GM19023 (cell line): ENCODE measurements at regions not wholly inside any gene's neighbourhood (a gene's known extent, or its start where the extent isn't known, plus 50 kb on each side); places are given as distances from the start of the nearest gene placed in this dataset.
"Not testable (repeated sequence)": the region's sequence is repeated elsewhere in the genome, so short reads cannot be mapped to it uniquely, and the experiment has no call there.

Experiments used
- ATAC-seq: cut with Tn5 transposase; IDR thresholded peaks from one replicate; pipeline ENCODE4 v1.9.1; 2021; ENCODE audit warnings: mild to moderate bottlenecking, moderate library complexity; ENCODE audit not compliant: unreplicated experiment

DNA sequence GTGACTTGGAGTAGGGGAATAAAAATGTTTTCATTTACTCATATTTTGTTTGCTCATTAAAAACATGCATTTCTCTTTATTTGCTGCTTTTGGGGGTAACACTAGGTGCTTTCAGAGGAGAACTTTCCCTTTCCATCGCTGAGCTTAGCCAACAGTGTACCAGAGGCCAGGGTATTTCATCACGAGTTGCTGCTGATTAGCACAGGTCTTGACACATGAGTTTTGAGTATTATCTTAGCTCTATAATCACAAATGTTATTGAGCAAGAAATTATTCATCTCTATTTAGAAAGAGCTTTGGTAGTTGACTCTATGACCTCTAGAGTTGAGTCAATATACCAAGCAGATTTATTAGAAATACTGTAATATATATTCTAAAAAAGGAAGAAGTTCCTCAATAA lies 375.9 kb downstream of the NXPH1 start:
- ATAC-seq: no peak

DNA sequence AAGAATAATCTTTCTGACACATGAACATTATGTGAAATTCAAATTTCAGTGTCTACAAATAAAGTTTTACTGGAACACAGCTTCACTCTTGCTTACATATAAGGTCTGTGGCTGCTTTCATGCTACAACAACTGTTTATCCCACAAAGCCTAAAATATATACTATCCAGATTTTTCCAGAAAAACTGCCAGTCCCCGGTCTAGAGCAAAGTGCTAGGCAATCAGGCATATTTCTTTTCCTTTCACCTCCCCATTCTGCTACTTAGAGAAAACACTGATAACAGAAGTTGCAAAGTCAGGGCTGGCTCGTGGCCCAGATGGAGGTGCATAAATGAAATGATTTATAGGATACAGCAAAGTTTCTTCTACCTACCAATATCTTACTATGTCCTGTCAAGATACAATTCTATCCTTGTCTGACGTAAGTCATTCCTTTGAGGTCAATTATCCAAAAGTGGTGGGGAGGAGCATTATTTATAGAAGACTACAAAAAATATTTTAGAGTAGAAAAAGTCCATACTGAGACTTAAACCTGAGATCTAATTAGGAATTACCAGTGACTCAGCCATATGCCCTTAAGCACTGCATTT lies 384.1 kb downstream of the NXPH1 start:
- ATAC-seq: no peak

DNA sequence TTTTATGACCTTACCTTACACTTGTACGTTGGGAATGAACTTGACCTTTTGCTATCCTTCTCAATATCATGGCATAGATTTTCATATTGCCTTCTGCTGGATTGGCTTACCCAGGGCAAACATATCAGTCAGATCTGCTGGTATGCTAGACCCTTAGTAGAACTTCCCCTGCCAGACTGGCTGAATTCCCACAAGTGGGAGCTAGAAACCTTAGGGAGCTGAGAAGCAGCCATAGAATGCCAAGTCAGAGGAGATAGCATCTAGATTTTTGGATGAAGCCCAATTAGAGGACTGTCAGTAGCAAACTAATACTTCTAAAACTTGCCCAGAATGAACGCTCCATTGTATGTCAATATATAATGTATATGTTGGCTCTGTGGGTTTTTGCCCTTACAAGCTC lies 385.0 kb downstream of the NXPH1 start:
- no peak for ATAC-seq

- no peak for ATAC-seq
Observed at GRCh38 chr7:8822595-8822994, 389.2 kb downstream of the NXPH1 start.

- no peak for ATAC-seq
Observed at GRCh38 chr7:8823486-8823885, 390.1 kb downstream of the NXPH1 start.

DNA sequence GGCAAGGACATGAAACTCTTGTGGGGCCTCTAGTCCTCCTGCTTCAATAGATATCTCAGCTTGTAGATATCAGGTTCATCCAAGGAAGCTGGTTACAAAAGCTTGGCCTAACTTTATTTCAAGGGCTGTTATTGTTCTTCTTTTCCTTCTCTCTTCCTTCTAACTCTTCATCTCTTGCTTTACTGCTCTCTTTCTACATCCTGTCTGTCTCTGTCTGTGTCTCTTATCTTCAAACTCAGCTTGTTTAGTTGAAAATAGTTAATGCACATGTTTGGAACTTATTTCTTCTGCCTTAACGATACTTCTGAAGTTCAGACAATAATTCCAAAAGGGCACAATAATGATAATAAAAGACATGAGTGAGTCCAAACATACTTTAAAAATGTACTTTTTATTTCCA lies 393.9 kb downstream of the NXPH1 start:
- no peak for ATAC-seq

DNA sequence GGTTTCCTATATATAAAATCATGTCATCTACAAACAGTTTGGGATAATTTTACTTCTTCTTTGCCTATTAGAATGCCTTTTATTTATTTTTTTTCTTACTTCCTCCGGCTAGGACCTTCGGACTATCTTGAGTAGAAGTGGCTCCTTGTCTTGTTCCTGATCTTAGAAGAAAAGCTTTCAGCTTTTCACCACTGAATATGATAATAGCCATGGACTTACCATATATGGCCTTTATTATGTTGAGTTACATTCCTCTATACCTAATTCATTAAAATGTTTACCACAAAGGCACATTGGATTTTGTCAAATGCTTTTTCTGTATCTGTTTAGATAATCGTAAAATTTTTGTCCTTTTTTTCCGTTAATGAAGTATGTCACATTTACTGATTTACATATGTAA lies 395.7 kb downstream of the NXPH1 start:
- ATAC-seq: no peak

DNA sequence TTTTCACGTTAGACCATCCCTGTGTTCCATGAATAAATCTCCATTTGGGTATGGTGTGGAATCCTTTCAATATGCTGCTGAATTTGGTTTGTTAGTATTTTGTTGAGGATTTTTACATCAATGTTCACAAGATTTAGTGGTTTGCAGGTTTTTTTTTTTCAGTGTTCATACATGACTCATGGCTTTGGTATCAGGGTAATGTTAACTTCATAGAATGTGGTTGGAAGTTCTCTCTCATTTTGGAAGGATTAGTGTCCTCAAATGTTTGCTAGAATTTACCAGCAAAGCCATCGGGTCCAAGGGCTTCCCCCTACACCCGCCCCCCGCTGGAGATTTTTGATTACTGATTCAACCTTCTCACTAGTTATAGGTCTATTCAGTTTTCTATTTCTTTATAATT lies 398.0 kb downstream of the NXPH1 start:
- ATAC-seq: no peak

GRCh38 chr7:8833355-8833754 lies 399.9 kb downstream of the NXPH1 start:
- ATAC-seq: no peak

DNA sequence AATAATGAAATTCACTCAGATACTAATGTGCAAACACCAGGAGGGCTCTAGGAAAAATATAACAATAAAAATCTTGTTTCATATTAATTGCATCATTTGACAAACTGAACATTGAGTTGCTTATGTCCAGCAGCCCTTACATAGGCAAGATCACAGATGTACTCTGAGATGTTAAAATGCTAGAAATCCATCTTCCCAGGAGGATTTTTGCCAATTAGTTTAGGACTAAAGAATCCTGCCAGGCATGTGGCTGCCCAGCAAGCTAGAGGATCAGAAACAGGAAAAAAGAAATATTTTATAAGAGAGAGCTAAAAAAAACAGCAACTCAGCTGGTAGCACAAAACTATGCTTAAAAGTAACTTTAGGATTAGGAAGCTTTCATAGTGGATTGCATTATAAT lies 407.8 kb downstream of the NXPH1 start:
- ATAC-seq: no peak

DNA sequence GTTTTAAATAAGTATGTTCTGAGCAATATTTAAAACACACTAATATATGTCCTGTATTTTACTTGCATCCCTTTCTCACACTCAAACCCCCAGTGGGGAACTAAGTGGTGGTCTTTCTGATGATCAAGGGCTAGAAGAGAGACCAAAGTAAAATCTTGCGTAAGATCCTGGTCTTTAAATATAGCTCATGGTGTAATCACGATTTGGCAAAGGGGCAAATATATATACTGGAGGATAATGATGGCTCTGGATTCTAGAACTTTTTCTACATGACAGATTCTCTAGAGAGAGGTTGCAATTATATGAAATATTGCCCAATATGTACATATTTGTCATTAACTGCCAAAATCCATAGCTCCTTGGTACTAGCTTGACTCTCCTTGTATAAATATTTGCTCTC lies 438.3 kb downstream of the NXPH1 start:
- no peak for ATAC-seq

DNA sequence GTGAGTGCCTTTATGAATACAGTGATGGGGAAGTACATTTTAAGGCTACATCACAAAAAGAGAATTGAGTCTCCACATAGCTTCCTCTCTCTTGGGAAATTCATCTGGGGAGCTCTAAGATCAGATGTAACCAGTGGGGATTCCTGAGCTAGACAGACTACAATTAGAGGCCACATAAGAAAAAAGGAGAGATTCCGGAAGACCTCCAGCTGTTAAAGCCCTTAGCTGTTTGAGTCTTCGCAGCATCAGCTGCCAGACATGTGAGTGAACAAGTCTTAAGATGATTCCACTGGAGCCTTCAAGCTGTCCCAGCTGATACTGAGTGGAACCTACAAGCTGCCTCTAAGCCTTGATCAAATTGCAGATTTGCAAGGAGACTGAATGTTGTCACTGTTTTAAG lies 448.5 kb downstream of the NXPH1 start:
- no peak for ATAC-seq

GRCh38 chr7:8885480-8886000 lies 452.1 kb downstream of the NXPH1 start:
- ATAC-seq: no peak

- ATAC-seq: not testable (repeated sequence)
Observed at GRCh38 chr7:8890346-8890745, 456.9 kb downstream of the NXPH1 start.

DNA sequence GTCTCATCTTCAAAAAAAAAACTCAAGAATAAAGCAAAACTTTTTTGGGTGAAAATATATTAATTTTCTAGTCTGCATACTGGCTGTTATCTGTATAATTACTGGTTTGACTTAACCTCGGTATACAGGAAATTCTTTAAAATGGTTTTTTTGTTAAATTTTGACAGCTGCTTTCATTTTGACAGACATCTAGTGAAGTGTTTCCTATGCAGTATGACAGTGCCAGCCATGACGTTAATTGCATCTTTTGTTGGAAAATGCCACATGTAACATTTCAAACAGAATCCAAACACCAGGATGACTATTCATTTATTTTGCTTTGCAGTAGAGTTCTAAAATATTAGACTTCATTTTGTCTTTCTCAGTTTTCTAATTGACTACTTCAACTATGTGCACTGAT lies 460.4 kb downstream of the NXPH1 start:
- no peak for ATAC-seq

DNA sequence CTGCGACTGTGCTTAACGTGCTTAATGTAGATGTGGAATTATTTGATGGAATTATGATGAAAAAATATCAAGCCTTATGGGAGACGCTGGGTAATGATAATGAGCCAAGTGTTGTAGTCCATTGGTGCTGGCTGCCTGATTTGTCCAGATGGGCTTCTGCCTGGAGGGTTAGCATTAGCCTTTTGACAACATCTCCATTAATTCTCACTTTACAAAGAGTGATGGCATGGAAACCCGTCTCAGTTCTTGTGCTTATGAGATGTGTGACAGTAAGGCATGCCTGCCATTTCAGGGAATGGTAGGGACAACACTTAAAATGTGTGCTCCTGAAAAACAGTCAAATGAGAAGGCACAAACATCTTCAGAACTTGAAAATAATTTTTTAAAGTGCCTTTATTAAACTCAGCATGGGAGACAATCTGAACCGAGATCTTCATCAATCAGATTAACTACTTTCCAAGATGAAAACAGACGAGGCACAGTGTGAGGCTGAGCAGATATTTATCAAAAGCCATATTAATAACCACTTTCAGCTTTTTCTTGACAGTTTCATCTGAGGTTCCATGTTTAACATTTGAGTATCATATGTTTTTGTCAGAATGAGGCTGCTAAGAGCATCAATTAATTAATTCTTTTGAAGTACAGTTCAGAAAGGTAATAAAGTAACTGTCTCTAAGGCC lies 473.1 kb downstream of the NXPH1 start:
- ATAC-seq: no peak

GRCh38 chr7:8908889-8909288 lies 475.5 kb downstream of the NXPH1 start:
- ATAC-seq: no peak

- no peak for ATAC-seq
Observed at GRCh38 chr7:8913682-8914081, 480.3 kb downstream of the NXPH1 start.

- ATAC-seq: no peak
Observed at GRCh38 chr7:8921807-8922206, 488.4 kb downstream of the NXPH1 start.

GRCh38 chr7:8922726-8923125 lies 489.3 kb downstream of the NXPH1 start:
- no peak for ATAC-seq

DNA sequence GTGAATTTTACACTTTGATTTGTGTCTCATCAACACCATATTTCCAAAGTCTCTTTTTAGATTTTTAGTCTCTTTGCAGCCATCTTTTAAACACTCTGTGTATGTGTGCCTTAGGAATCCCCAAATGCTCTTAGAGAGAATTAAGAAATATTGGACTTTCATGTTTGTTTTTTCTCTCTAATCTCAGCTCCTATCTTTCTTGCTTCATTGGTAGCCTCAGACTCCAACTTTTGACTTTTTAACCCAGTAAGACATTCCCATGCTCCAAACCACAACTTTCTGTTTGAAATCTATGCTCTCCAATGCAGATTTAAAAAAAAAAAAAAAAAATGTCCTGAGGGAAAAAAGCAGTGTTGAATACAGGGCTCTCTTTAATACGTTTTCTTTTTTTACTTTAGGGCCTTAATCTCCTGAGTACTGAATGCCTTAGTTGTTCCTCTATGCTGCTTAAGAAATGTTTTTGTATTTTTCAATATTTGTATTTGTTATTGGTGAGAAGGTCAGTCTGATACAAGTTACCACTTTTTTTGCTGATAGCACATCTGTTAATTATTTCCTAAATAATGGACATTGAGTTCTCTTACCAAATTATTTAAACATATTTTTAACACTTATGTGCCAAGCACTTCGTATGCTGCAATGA lies 489.9 kb downstream of the NXPH1 start:
- ATAC-seq: no peak

DNA sequence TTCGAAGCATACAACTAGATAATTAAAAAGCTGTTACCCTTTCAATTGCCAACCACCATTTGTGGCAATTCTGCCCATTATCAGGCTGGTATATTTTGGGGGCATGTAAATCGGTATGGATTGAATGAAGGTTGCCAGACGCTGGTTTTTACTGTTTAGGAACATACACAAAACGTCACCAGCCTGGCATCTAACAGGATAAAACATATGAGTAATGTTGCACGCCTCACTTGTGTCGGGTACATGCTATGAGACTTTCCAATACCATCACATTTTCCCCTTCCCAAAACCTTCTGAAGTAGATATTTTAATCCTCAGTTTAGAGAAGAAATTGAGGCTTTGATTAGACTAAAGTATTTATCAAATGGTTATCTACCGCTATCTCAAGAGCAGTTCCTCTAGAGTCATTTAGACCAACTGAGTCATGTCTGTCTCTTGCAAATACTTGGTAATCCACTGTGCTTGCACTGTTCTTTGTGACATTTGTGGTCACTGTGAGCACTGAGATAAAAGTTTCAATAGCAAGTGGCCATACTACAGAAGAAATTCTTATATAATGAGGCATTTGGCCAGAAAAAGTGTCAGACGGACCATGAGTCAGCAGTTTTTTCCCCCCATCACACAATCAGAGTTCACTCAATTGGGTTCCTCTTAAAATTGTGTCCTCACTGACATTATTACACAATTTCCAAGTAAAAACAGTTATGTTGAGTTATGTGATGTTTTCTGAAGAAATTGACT lies 498.7 kb downstream of the NXPH1 start:
- ATAC-seq: no peak
